K562 (cell line): ENCODE measurements at regions not wholly inside any gene's neighbourhood (a gene's known extent, or its start where the extent isn't known, plus 50 kb on each side); places are given as distances from the start of the nearest gene placed in this dataset.

Experiments used
- ATF3 ChIP-seq, 2 experiments: fragments of 450-650 bp in 1 of 2; sonication (generic) in 1 of 2; formaldehyde crosslinking in 1 of 2; IDR thresholded peaks in 1 of 2; conservative IDR thresholded peaks in 1 of 2; 2 replicates each; pipeline versions ENCODE4 v1.6.1 to v1.8.1; 2016 to 2023; ENCODE audit warnings: mild to moderate bottlenecking in 2 of 2, moderate library complexity in 2 of 2, inconsistent platforms in 1 of 2, missing genetic modification reagents in 1 of 2
- EZH2 ChIP-seq: IDR thresholded peaks from 2 replicates; pipeline ENCODE4 v1.6.1; 2012; ENCODE audit warnings: low read depth, mild to moderate bottlenecking, inconsistent platforms, low read length, borderline replicate concordance
- TAF15 ChIP-seq: fragments of 200-400 bp; formaldehyde crosslinking; IDR thresholded peaks from 2 replicates; pipeline ENCODE4 v1.6.1; 2017; ENCODE audit warnings: mild to moderate bottlenecking, low read depth, low read length, moderate library complexity
- TBP ChIP-seq: optimal IDR thresholded peaks from 2 replicates; pipeline ENCODE3; 2011; ENCODE audit warnings: low read depth, low read length, improper control_type of control experiment
- TEAD2 ChIP-seq: fragments of 450-650 bp; IDR thresholded peaks from 2 replicates; pipeline ENCODE4 v1.6.1; 2016; ENCODE audit warnings: missing genetic modification characterization, control low read depth, missing compliant biosample characterization
- TEAD4 ChIP-seq, 2 experiments: sonication (generic) in 1 of 2; formaldehyde crosslinking in 1 of 2; IDR thresholded peaks; 2 replicates each; pipeline versions ENCODE4 v1.6.1 to v1.8.0; 2012 to 2022; ENCODE audit warnings: borderline replicate concordance in 1 of 2, inconsistent platforms in 1 of 2, low read length in 1 of 2, mild to moderate bottlenecking in 1 of 2, missing genetic modification reagents in 1 of 2
- ZNF146 ChIP-seq: IDR thresholded peaks from one replicate; pipeline ENCODE4 v1.6.1; 2018; ENCODE audit warnings: missing compliant biosample characterization; ENCODE audit not compliant: unreplicated experiment

DNA sequence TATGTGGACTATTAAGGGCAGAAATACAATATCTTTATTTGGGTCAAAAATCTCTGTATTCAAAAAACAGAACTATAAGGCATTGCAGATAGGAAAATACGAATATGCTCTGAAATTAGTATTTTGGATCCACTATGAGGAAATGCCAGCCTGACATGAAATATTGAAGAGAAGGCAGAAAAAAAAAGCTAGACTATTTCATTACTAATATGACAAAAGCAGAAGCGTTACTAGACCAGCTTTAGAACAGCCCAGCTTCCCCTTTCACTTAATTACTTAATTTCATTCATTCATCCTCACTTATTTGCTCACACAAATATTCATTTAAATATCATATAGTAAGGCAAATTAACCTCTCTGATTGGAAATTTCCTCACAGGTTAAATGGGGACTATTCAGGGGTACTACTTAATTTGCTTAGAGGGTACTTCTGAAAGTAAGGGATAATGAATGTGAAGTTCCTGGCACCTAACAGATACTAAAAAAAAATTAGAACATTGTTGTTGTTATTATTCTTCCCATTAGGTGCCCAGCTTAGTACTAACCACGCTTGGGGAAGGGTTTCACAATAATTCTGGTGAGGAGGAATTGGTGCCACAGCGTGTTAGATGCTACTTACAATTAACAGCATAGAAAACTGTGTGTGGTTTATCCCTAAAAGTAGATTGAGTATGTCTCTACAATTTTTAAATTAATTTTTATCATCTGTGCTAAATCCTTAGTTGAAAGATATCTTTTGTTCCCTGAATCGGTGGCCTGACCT, 71.1 kb upstream of the CTLA4 start:
- TF ChIP-seq ATF3 (IDR thresholded peaks at IDR 0.05) (no peak), ATF3 (CRISPR knock-in tag; conservative IDR thresholded peaks at IDR 0.05) (no peak), TAF15 (no peak), TEAD4 (IDR thresholded peaks at IDR 0.05; ENCODE audit: low read length) (no peak), TEAD4 (CRISPR knock-in tag; IDR thresholded peaks at IDR 0.05; ENCODE audit: borderline replicate concordance) (no peak), TBP (no peak), EZH2 (no peak), TEAD2 (tag) (no peak), ZNF146 (no peak)
